H9 (cell line): ENCODE measurements at regions not wholly inside any gene's neighbourhood (a gene's known extent, or its start where the extent isn't known, plus 50 kb on each side); places are given as distances from the start of the nearest gene placed in this dataset.

ENCODE experiments used
- DNase-seq: peaks from one replicate; pipeline ENCODE4 v3.0.0-alpha.2; 2017
- H2AFZ ChIP-seq: one replicate; pipeline ENCODE4 v1.6.1; 2013; ENCODE audit warnings: mild to moderate bottlenecking, low read length, control low read depth, moderate library complexity
- H2AK5ac ChIP-seq: 2 replicates; pipeline ENCODE4 v1.6.1; 2013; ENCODE audit warnings: low read length, control low read depth, mixed read lengths; ENCODE audit not compliant: insufficient read length
- H2BK120ac ChIP-seq: one replicate; pipeline ENCODE4 v1.6.1; 2013; ENCODE audit warnings: low read depth, mild to moderate bottlenecking, low read length, control low read depth, inconsistent platforms; ENCODE audit not compliant: poor library complexity, severe bottlenecking
- H2BK12ac ChIP-seq: 2 replicates; pipeline ENCODE4 v1.6.1; 2013; ENCODE audit warnings: low read length, control low read depth, mixed read lengths, low read depth; ENCODE audit not compliant: insufficient read length
- H2BK15ac ChIP-seq: 2 replicates; pipeline ENCODE4 v1.6.1; 2013; ENCODE audit warnings: low read depth, low read length, control low read depth
- H2BK20ac ChIP-seq: one replicate; pipeline ENCODE4 v1.6.1; 2013; ENCODE audit warnings: low read depth, mild to moderate bottlenecking, low read length, control low read depth, inconsistent platforms; ENCODE audit not compliant: poor library complexity, severe bottlenecking
- H2BK5ac ChIP-seq: 2 replicates; pipeline ENCODE4 v1.6.1; 2013; ENCODE audit warnings: low read length, control low read depth, mixed read lengths; ENCODE audit not compliant: insufficient read length
- H3K14ac ChIP-seq: 2 replicates; pipeline ENCODE4 v1.6.1; 2013; ENCODE audit warnings: low read length, control low read depth; ENCODE audit not compliant: insufficient read depth
- H3K18ac ChIP-seq: 2 replicates; pipeline ENCODE4 v1.6.1; 2013; ENCODE audit warnings: low read depth, mild to moderate bottlenecking, mixed read lengths, low read length, control low read depth; ENCODE audit not compliant: insufficient read length
- H3K23ac ChIP-seq: 2 replicates; pipeline ENCODE4 v1.6.1; 2013; ENCODE audit warnings: low read length, control low read depth, mixed read lengths, low read depth; ENCODE audit not compliant: insufficient read length
- H3K23me2 ChIP-seq: 2 replicates; pipeline ENCODE4 v1.6.1; 2013; ENCODE audit warnings: low read depth, mild to moderate bottlenecking, mixed read lengths, low read length, control low read depth; ENCODE audit not compliant: insufficient read length, poor library complexity, severe bottlenecking
- H3K27ac ChIP-seq: 2 replicates; pipeline ENCODE4 v1.5.1; 2013; ENCODE audit warnings: low read length, control low read depth, mixed read lengths, low read depth; ENCODE audit not compliant: insufficient read length
- H3K27me3 ChIP-seq: 2 replicates; pipeline ENCODE4 v1.6.1; 2013; ENCODE audit warnings: low read length, control low read depth, inconsistent platforms; ENCODE audit not compliant: insufficient read depth
- H3K4ac ChIP-seq: 2 replicates; pipeline ENCODE4 v1.6.1; 2013; ENCODE audit warnings: low read depth, mild to moderate bottlenecking, control low read depth, inconsistent platforms, low read length, moderate library complexity
- H3K4me1 ChIP-seq: 2 replicates; pipeline ENCODE4 v1.6.1; 2013; ENCODE audit warnings: low read length, control low read depth, inconsistent platforms; ENCODE audit not compliant: insufficient read depth
- H3K4me2 ChIP-seq: 2 replicates; pipeline ENCODE4 v1.6.1; 2013; ENCODE audit warnings: low read length, control low read depth, mixed read lengths; ENCODE audit not compliant: insufficient read length, insufficient read depth
- H3K56ac ChIP-seq: 2 replicates; pipeline ENCODE4 v1.6.1; 2013; ENCODE audit warnings: low read depth, mild to moderate bottlenecking, mixed read lengths, low read length, control low read depth; ENCODE audit not compliant: insufficient read length
- H3K79me1 ChIP-seq: 2 replicates; pipeline ENCODE4 v1.6.1; 2013; ENCODE audit warnings: low read depth, mild to moderate bottlenecking, moderate library complexity, low read length, control low read depth, inconsistent platforms; ENCODE audit not compliant: insufficient read depth, poor library complexity, severe bottlenecking
- H3K79me2 ChIP-seq: 2 replicates; pipeline ENCODE4 v1.6.1; 2013; ENCODE audit warnings: low read length, control low read depth, inconsistent platforms; ENCODE audit not compliant: insufficient read depth
- H3K9ac ChIP-seq: 2 replicates; pipeline ENCODE4 v1.6.1; 2013; ENCODE audit warnings: low read length, control low read depth, mixed read lengths; ENCODE audit not compliant: insufficient read length; ENCODE audit errors: extremely low read depth
- H3K9me3 ChIP-seq: one replicate; pipeline ENCODE4 v1.6.1; 2013; ENCODE audit warnings: low read depth, low read length, inconsistent platforms; ENCODE audit not compliant: control insufficient read depth
- H3T11ph ChIP-seq: one replicate; pipeline ENCODE4 v1.6.1; 2013; ENCODE audit warnings: mild to moderate bottlenecking, low read length, control low read depth, inconsistent platforms
- H4K20me1 ChIP-seq: one replicate; pipeline ENCODE4 v1.6.1; 2013; ENCODE audit not compliant: control insufficient read depth, insufficient read length, insufficient read depth
- H4K5ac ChIP-seq: 2 replicates; pipeline ENCODE4 v1.6.1; 2013; ENCODE audit warnings: low read depth, mild to moderate bottlenecking, mixed read lengths, low read length, control low read depth; ENCODE audit not compliant: insufficient read length
- H4K8ac ChIP-seq: replicated peaks from 2 replicates; pipeline ENCODE4 v1.6.1; 2013; ENCODE audit warnings: low read length, control low read depth, mixed read lengths, low read depth; ENCODE audit not compliant: insufficient read length
- H4K91ac ChIP-seq: 2 replicates; pipeline ENCODE4 v1.6.1; 2013; ENCODE audit warnings: low read depth, mild to moderate bottlenecking, moderate library complexity, mixed read lengths, low read length, control low read depth; ENCODE audit not compliant: insufficient read length
- H3K27ac Mint-ChIP-seq, 3 experiments: 2 replicates in 2 of 3; 3 replicates in 1 of 3; pipeline ENCODE4 v1.8.0; 2020 to 2021; ENCODE audit warnings: mixed read lengths in 3 of 3, mild to moderate bottlenecking in 1 of 3, moderate library complexity in 1 of 3
- H3K27me3 Mint-ChIP-seq: 2 replicates; pipeline ENCODE4 v1.8.0; 2021; ENCODE audit warnings: low read depth, mild to moderate bottlenecking, moderate library complexity, mixed read lengths
- H3K36me3 Mint-ChIP-seq, 3 experiments: 2 replicates in 2 of 3; 3 replicates in 1 of 3; pipeline ENCODE4 v1.8.0; 2020 to 2021; ENCODE audit warnings: low read depth in 3 of 3, mixed read lengths in 3 of 3; ENCODE audit not compliant: insufficient read depth in 1 of 3
- H3K4me1 Mint-ChIP-seq, 2 experiments: 2 replicates each; pipeline ENCODE4 v1.8.0; 2020; ENCODE audit warnings: mixed read lengths in 2 of 2
- H3K4me3 Mint-ChIP-seq, 2 experiments: 2 replicates in 1 of 2; 3 replicates in 1 of 2; pipeline ENCODE4 v1.8.0; 2020 to 2021; ENCODE audit warnings: mild to moderate bottlenecking in 2 of 2, mixed read lengths in 2 of 2, moderate library complexity in 1 of 2
- H3K9me3 Mint-ChIP-seq, 2 experiments: 2 replicates in 1 of 2; 3 replicates in 1 of 2; pipeline ENCODE4 v1.8.0; 2020; ENCODE audit warnings: mild to moderate bottlenecking in 2 of 2, mixed read lengths in 2 of 2, moderate library complexity in 1 of 2
- WGBS: extraction: QIAGEN DNeasy Blood & Tissue Kit; methylation state at CpG from one replicate; pipeline ENCODE4 v1.1.7; 2013; ENCODE audit warnings: missing lambda C conversion rate, low lambda C conversion rate, mixed read lengths; ENCODE audit not compliant: insufficient read length; ENCODE audit errors: extremely low coverage; 5-methylcytosine and 5-hydroxymethylcytosine counted together
- TF ChIP-seq, protein P1 (sequence below): fragments of 200-600 bp; sonication (generic); conservative IDR thresholded peaks from 3 replicates; pipeline ENCODE4 v1.8.0; 2021; ENCODE audit warnings: antibody characterized with exemption, mild to moderate bottlenecking

DNA sequence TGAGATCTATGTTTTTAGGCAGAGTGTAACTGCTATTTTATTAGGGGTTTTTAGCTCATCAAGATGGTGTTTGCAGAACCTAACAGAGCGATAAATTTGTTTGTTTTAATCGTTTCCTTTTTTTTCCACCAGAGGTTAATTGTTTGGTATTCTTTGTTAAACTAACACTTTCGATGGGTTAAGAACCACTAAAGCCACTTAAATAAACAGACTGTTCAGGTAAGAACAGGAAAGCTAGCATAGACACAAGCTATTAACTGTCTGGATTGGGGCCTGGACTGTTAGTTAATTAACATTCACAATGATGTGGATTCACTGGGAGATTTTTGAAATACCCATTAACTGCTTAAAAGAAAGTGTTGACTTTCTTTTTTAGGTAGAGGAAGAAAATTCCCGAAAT, 209.0 kb upstream of the COPS8 start:
- no peak overlapping the region for H3K23ac ChIP-seq
- no CpG with 5 or more reads among the region's 4 CpGs for WGBS
- no peak for DNase-seq
- no peak overlapping the region for H3K18ac ChIP-seq
- no peak overlapping the region for H2BK20ac ChIP-seq
- H4K8ac ChIP-seq: no peak overlapping the region
- Mint-ChIP-seq H3K4me1 (peaks cover 8 to 14% of the 10 kb centered on the region in 2 experiments), H3K9me3 (peaks cover 0 to 4% of the 10 kb centered on the region in 2 experiments; a peak in 3 of 5 replicates), H3K27me3 (peaks cover 10% of the 10 kb centered on the region), H3K4me3 (no peak overlapping the region), H3K27ac (no peak overlapping the region), H3K36me3 (peaks cover 0 to 5% (median 0%) of the 10 kb centered on the region in 3 experiments; a peak in 2 of 7 replicates)
- TF ChIP-seq, protein P1, sequence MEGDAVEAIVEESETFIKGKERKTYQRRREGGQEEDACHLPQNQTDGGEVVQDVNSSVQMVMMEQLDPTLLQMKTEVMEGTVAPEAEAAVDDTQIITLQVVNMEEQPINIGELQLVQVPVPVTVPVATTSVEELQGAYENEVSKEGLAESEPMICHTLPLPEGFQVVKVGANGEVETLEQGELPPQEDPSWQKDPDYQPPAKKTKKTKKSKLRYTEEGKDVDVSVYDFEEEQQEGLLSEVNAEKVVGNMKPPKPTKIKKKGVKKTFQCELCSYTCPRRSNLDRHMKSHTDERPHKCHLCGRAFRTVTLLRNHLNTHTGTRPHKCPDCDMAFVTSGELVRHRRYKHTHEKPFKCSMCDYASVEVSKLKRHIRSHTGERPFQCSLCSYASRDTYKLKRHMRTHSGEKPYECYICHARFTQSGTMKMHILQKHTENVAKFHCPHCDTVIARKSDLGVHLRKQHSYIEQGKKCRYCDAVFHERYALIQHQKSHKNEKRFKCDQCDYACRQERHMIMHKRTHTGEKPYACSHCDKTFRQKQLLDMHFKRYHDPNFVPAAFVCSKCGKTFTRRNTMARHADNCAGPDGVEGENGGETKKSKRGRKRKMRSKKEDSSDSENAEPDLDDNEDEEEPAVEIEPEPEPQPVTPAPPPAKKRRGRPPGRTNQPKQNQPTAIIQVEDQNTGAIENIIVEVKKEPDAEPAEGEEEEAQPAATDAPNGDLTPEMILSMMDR: no peak
- no peak overlapping the region for H2BK120ac ChIP-seq
- no peak overlapping the region for H3K4ac ChIP-seq
- no peak overlapping the region for H3K14ac ChIP-seq
- H2BK15ac ChIP-seq: no peak overlapping the region
- H3K27me3 ChIP-seq: no peaks in the 10 kb centered on the region
- no peaks in the 10 kb centered on the region for H4K20me1 ChIP-seq
- no peak overlapping the region for H4K5ac ChIP-seq
- no peak overlapping the region for H2AFZ ChIP-seq
- H3K27ac ChIP-seq: no peak overlapping the region
- no peak overlapping the region for H3T11ph ChIP-seq
- no peaks in the 10 kb centered on the region for H3K79me1 ChIP-seq
- no peak overlapping the region for H4K91ac ChIP-seq
- no peaks in the 10 kb centered on the region for H3K9me3 ChIP-seq
- no peak overlapping the region for H2AK5ac ChIP-seq
- no peak overlapping the region for H3K4me2 ChIP-seq
- no peak overlapping the region for H2BK5ac ChIP-seq
- H2BK12ac ChIP-seq: no peak overlapping the region
- H3K23me2 ChIP-seq: no peaks in the 10 kb centered on the region
- no peak overlapping the region for H3K9ac ChIP-seq
- no peak overlapping the region for H3K56ac ChIP-seq
- H3K79me2 ChIP-seq: no peaks in the 10 kb centered on the region
- no peaks in the 10 kb centered on the region for H3K4me1 ChIP-seq
